ENCODE measurements at regions not wholly inside any gene's neighbourhood (a gene's known extent, or its start where the extent isn't known, plus 50 kb on each side); places are given as distances from the start of the nearest gene placed in this dataset.

DNA sequence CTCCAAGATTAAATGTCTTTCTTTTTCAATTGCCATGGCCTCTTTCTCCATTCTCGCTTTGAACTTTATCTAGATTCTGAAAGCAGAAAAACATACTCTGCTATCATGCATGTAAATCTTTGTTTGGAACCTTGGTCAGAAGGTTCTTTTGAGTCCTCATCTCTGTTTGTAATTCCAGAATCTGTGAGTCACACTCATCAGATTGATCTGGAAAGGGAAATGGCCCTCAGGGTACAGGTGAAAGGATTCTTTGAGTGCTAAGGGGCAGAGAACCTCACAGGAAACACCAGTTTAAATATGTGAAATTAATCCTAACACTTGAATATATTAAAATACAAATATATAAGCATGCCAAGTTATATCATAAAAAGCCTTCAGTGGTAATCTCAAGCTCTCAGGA is 211.0 kb upstream of the ADGRL3 start:
- TF ChIP-seq EP300 (IDR thresholded peaks at IDR 0.05; ENCODE audit: borderline replicate concordance) (no peak), YY1 (IDR thresholded peaks at IDR 0.05; ENCODE audit: low read depth) (no peak), TAF1 (IDR thresholded peaks at IDR 0.05; ENCODE audit: low read depth) (no peak), RAD21 (IDR thresholded peaks at IDR 0.05; ENCODE audit: low read depth) (no peak), TEAD4 (IDR thresholded peaks at IDR 0.05) (no peak), EGR1 (IDR thresholded peaks at IDR 0.05) (no peak), ZBTB7A (IDR thresholded peaks at IDR 0.05; ENCODE audit: low read depth) (no peak), TCF12 (IDR thresholded peaks at IDR 0.05; ENCODE audit: low read depth) (no peak), CREB1 (IDR thresholded peaks at IDR 0.05; ENCODE audit: low read depth) (no peak), NFIC (IDR thresholded peaks at IDR 0.05) (no peak)
- TF ChIP-seq, protein P1, sequence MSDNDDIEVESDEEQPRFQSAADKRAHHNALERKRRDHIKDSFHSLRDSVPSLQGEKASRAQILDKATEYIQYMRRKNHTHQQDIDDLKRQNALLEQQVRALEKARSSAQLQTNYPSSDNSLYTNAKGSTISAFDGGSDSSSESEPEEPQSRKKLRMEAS (IDR thresholded peaks at IDR 0.05): no peak
- TF ChIP-seq, protein P2, sequence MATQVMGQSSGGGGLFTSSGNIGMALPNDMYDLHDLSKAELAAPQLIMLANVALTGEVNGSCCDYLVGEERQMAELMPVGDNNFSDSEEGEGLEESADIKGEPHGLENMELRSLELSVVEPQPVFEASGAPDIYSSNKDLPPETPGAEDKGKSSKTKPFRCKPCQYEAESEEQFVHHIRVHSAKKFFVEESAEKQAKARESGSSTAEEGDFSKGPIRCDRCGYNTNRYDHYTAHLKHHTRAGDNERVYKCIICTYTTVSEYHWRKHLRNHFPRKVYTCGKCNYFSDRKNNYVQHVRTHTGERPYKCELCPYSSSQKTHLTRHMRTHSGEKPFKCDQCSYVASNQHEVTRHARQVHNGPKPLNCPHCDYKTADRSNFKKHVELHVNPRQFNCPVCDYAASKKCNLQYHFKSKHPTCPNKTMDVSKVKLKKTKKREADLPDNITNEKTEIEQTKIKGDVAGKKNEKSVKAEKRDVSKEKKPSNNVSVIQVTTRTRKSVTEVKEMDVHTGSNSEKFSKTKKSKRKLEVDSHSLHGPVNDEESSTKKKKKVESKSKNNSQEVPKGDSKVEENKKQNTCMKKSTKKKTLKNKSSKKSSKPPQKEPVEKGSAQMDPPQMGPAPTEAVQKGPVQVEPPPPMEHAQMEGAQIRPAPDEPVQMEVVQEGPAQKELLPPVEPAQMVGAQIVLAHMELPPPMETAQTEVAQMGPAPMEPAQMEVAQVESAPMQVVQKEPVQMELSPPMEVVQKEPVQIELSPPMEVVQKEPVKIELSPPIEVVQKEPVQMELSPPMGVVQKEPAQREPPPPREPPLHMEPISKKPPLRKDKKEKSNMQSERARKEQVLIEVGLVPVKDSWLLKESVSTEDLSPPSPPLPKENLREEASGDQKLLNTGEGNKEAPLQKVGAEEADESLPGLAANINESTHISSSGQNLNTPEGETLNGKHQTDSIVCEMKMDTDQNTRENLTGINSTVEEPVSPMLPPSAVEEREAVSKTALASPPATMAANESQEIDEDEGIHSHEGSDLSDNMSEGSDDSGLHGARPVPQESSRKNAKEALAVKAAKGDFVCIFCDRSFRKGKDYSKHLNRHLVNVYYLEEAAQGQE (IDR thresholded peaks at IDR 0.05; ENCODE audit: low read depth): no peak
- TF ChIP-seq, protein P3, sequence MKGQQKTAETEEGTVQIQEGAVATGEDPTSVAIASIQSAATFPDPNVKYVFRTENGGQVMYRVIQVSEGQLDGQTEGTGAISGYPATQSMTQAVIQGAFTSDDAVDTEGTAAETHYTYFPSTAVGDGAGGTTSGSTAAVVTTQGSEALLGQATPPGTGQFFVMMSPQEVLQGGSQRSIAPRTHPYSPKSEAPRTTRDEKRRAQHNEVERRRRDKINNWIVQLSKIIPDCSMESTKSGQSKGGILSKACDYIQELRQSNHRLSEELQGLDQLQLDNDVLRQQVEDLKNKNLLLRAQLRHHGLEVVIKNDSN (IDR thresholded peaks at IDR 0.05): no peak

DNA sequence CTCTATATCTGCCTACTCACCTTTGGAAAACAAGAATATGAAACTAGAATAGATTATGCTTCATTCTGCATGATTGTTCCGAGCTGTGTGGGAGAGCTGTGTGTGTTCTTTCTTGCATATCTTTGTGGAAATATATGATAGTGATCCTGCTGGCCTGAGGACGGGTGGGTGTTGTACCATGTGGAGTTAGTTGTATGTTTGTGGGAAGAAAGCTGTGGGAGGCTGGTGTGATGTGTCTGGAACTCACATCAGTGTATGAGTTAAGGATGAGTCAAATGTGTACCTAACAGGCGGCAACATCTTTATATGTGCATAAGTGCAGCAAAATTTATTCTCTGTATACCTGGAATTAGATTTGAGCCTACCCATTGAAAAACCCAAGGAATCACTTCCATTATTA is 208.1 kb upstream of the ADGRL3 start:
- no peak for TF ChIP-seq CEBPB (IDR thresholded peaks at IDR 0.05)
- no peak for TF ChIP-seq TAF1 (IDR thresholded peaks at IDR 0.05; ENCODE audit: low read depth)
- TF ChIP-seq, protein P1 (IDR thresholded peaks at IDR 0.05): no peak
- TF ChIP-seq TEAD4 (IDR thresholded peaks at IDR 0.05): no peak

DNA sequence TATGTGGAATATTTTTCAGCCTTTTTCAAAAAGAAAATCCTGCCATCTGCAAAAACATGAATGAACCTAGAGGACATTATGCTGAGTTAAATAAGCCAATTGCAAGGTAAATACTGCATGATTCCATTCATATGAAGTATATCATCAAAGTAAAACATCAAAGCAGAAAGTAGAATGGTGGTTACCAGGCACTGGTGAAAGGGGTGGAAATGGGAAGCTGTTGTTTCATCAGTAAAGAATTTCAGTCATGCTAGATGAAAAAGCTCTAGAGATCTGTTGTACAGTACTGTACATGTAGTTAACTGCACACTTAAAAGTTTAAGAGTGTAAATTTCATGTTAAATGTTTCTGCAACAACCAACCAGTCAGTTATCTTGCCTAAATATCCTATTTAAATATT is 196.8 kb upstream of the ADGRL3 start:
- no peak for TF ChIP-seq NFIC (IDR thresholded peaks at IDR 0.05)
- no peak for TF ChIP-seq TCF12 (IDR thresholded peaks at IDR 0.05; ENCODE audit: low read depth)
- no peak for TF ChIP-seq CEBPB (IDR thresholded peaks at IDR 0.05)
- no peak for TF ChIP-seq TEAD4 (IDR thresholded peaks at IDR 0.05)
- no peak for TF ChIP-seq TAF1 (IDR thresholded peaks at IDR 0.05; ENCODE audit: low read depth)
- TF ChIP-seq ZBTB7A (IDR thresholded peaks at IDR 0.05; ENCODE audit: low read depth): no peak
- TF ChIP-seq, protein P2 (IDR thresholded peaks at IDR 0.05; ENCODE audit: low read depth): no peak
- no peak for TF ChIP-seq YY1 (IDR thresholded peaks at IDR 0.05; ENCODE audit: low read depth)
- TF ChIP-seq CREB1 (IDR thresholded peaks at IDR 0.05; ENCODE audit: low read depth): no peak
- no peak for TF ChIP-seq RAD21 (IDR thresholded peaks at IDR 0.05; ENCODE audit: low read depth)

DNA sequence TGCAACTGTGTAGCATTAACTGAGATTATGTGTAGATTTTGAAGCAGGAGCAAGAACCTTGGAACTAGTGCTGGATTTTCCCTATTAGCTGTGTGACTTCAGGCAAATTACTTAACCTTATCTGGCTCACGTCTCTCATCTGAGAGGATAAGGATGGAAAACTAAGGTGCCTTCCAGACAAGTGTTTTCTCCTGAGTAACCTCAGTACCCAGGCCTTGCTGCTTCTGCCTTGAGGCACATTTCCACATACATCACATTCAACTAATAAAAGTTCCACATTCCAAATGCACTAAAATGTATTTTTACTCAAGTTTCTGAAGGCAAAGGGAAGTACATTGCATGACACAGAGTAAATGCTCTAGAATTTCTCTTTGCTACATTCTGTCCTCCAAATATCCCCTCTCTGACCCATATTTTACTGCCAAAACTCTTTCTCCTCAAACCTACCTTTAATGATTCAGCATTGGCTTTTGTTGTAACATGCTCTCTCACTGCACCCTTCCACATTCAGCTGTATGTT is 195.4 kb upstream of the ADGRL3 start:
- no peak for TF ChIP-seq CREB1 (IDR thresholded peaks at IDR 0.05; ENCODE audit: low read depth)
- TF ChIP-seq YY1 (IDR thresholded peaks at IDR 0.05; ENCODE audit: low read depth): no peak
- no peak for TF ChIP-seq CEBPB (IDR thresholded peaks at IDR 0.05)
- no peak for TF ChIP-seq EGR1 (IDR thresholded peaks at IDR 0.05)
- TF ChIP-seq TEAD4 (IDR thresholded peaks at IDR 0.05): no peak
- TF ChIP-seq FOXM1 (IDR thresholded peaks at IDR 0.05; ENCODE audit: borderline replicate concordance, low read depth): no peak
- no peak for TF ChIP-seq RAD21 (IDR thresholded peaks at IDR 0.05; ENCODE audit: low read depth)
- TF ChIP-seq, protein P3 (IDR thresholded peaks at IDR 0.05): no peak
- TF ChIP-seq EP300 (IDR thresholded peaks at IDR 0.05; ENCODE audit: borderline replicate concordance): no peak
- no peak for TF ChIP-seq TAF1 (IDR thresholded peaks at IDR 0.05; ENCODE audit: low read depth)
- no peak for TF ChIP-seq TCF12 (IDR thresholded peaks at IDR 0.05; ENCODE audit: low read depth)
- TF ChIP-seq ZBTB7A (IDR thresholded peaks at IDR 0.05; ENCODE audit: low read depth): no peak
- TF ChIP-seq NFIC (IDR thresholded peaks at IDR 0.05): no peak
- TF ChIP-seq, protein P1 (IDR thresholded peaks at IDR 0.05): no peak
- TF ChIP-seq, protein P2 (IDR thresholded peaks at IDR 0.05; ENCODE audit: low read depth): no peak

Measured in Ishikawa (cell line).